AG09319 (cell line): ENCODE measurements at regions not wholly inside any gene's neighbourhood (a gene's known extent, or its start where the extent isn't known, plus 50 kb on each side); places are given as distances from the start of the nearest gene placed in this dataset.

Source experiments
- DNase-seq: peaks from one replicate; pipeline ENCODE4 v3.0.0-alpha.2; 2010; ENCODE audit warnings: low read depth; ENCODE audit errors: extremely low read depth
- TF ChIP-seq, protein P1 (sequence below): IDR thresholded peaks from 2 replicates; pipeline ENCODE4 v1.5.1; 2011; ENCODE audit warnings: low read depth, mild to moderate bottlenecking, inconsistent platforms, low read length, moderate library complexity

DNA sequence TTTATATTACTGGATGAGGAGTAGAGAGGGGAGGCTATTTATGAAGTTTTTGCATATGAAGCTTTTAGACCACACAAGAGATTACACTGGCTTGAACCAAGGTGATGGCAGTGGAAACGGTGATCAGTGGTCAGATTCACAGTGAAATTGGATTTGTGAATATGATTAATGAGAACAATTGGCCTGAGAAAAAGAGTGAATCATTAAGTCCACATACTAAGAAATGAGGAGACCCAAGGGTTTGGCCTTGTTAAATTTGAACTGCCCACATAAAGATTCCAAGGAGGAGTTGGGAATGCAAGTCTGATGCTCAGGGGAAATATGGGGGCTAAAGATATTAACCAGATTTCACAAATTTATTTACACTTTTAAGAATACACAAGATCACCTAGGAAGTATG lies 155.3 kb upstream of the ADGRL3 start:
- TF ChIP-seq, protein P1, sequence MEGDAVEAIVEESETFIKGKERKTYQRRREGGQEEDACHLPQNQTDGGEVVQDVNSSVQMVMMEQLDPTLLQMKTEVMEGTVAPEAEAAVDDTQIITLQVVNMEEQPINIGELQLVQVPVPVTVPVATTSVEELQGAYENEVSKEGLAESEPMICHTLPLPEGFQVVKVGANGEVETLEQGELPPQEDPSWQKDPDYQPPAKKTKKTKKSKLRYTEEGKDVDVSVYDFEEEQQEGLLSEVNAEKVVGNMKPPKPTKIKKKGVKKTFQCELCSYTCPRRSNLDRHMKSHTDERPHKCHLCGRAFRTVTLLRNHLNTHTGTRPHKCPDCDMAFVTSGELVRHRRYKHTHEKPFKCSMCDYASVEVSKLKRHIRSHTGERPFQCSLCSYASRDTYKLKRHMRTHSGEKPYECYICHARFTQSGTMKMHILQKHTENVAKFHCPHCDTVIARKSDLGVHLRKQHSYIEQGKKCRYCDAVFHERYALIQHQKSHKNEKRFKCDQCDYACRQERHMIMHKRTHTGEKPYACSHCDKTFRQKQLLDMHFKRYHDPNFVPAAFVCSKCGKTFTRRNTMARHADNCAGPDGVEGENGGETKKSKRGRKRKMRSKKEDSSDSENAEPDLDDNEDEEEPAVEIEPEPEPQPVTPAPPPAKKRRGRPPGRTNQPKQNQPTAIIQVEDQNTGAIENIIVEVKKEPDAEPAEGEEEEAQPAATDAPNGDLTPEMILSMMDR = no peak
- no peak for DNase-seq

DNA sequence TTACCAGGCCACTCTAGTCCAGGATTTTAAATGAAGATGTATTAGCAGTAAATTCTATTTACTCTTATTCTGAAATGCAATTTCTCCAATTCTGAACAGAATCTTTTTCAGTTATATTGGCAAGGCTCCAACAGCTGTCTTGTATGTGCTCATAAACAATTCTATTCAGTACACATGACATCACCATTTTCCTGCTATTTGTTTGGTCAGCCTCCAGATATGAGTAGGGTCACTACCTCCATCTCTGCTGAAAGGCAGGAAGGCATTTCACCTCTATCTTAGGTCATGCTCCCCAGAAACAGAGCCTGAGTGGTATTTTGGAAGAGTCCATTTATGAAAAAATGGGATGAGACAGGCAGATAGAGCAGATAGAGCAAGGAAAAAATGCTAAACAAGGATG lies 151.1 kb upstream of the ADGRL3 start:
- no peak for DNase-seq
- TF ChIP-seq, protein P1 = no peak

DNA sequence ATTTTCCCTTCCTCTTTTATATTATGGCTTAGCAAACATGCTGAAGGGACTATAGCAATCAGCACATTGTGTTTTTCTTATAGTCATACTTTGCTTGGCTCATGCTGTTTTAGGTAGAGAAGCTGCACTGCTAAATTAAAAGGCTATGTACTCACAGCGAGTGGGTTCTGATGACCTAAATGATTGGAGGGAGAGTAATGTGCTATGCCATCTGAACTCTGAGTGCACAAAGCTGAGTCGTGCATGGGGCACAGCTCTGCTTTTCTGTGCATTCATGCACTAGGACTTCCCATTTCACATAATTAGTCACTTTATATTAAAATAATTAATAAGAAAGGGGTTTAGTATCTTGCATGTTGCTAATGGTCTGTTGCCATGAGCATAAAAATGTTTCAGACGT lies 132.7 kb upstream of the ADGRL3 start:
- TF ChIP-seq, protein P1 = no peak
- DNase-seq = no peak

DNA sequence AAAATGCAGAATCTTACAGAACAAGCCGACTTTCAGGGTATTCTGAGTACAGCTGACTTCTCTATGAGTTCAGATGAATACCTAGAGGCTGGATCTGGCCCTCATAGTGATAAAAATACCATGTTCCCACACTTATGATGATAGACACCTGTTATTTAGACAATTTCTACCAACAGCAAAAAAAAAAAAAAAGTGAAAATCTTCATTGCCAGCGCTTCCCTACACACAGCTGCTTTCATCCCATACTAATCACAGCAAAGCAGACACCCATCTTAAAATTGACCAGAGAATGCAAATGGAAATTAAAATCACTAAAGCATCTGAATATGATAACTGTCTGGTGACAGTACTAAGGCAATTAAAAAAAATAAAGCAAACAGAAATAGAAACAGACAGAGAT lies 132.1 kb upstream of the ADGRL3 start:
- DNase-seq = no peak
- TF ChIP-seq, protein P1 = no peak

DNA sequence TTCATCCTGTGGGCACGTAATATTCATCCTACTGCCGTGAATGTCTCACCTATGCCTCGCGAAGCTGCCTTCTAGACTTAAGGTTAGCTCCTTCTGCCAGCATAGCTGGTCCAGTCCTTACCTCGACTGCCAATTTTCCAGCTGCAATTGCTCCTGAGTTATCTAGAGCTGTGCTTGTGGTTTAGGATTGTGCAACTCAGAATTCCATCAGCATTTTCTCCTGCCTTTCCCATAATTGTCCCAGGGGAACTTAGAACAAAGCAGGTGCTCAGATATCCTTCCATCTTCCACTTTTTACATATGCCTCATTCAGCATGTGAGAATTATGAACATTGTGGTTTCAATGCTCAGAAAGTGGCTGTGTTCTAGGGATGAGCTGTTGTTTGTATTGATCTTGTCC lies 131.4 kb upstream of the ADGRL3 start:
- no peak for DNase-seq

DNA sequence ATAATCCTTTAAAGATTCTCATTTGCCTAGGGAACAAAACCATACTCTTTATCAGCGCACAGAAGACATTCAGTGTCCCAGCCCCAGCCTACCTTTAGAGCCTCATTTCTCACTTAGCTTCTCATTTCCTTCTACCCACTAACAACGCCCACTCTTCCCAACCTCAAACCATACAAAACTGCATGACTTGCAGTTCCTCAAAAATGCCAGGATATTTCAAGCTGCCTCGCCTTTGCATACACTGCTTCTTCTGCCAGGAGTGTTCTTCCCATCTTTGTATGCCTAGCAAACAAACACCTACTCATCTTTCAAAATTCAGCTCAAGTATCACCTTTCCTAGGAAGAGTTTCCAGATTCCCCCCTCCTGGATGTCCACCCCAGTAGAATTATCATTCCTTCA lies 129.9 kb upstream of the ADGRL3 start:
- TF ChIP-seq, protein P1 = no peak
- DNase-seq = no peak

More for the DNA sequence above, 131.4 kb upstream of the ADGRL3 start:
- TF ChIP-seq, protein P1 = no peak

DNA sequence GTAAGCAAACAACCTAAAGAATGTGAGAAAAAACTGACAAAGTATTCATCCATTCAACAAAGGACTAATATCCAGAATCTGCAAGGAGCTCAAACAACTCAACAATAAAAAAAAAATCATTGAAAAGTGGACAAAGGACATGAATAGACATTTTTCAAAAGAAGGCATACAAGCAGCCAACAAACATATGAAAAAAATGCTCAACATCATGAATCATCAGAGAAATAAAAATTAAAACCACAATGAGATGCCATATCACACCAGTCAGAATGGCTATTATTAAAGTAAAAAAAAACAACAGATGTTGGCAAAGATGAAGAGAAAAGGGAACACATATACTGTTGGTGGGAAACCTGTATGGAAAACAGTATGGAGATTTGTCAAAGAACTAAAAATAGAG lies 120.7 kb upstream of the ADGRL3 start:
- no peak for DNase-seq
- TF ChIP-seq, protein P1 = no peak
